Astrocyte (in vitro differentiated cells and primary cell): ENCODE measurements at regions not wholly inside any gene's neighbourhood (a gene's known extent, or its start where the extent isn't known, plus 50 kb on each side); places are given as distances from the start of the nearest gene placed in this dataset.

Source experiments
- DNase-seq: peaks from one replicate; pipeline ENCODE4 v3.0.0-alpha.2; 2010; ENCODE audit warnings: low read depth
- FAIRE-seq: peaks from 2 replicates; lab custom pipeline; 2011; peaks lifted over from hg19 to GRCh38; lab: Jason Lieb, UNC
- H2AFZ ChIP-seq: 2 replicates; pipeline ENCODE4 v1.6.0; 2012; ENCODE audit warnings: low read depth, low read length, inconsistent platforms
- H3K27ac ChIP-seq: 2 replicates; pipeline ENCODE4 v1.5.1; 2011; ENCODE audit warnings: low read depth, low read length, inconsistent platforms
- H3K27me3 ChIP-seq: 2 replicates; pipeline ENCODE4 v1.6.0; 2011; ENCODE audit warnings: low read length, inconsistent platforms; ENCODE audit not compliant: insufficient read depth
- H3K36me3 ChIP-seq: 2 replicates; pipeline ENCODE4 v1.5.1; 2011; ENCODE audit warnings: low read length, inconsistent platforms; ENCODE audit not compliant: insufficient read depth
- H3K4me1 ChIP-seq: 2 replicates; pipeline ENCODE4 v1.5.1; 2011; ENCODE audit warnings: low read length, inconsistent platforms; ENCODE audit not compliant: insufficient read depth
- H3K4me2 ChIP-seq: 2 replicates; pipeline ENCODE4 v1.6.0; 2012; ENCODE audit warnings: low read length, inconsistent platforms
- H3K4me3 ChIP-seq: 2 replicates; pipeline ENCODE4 v1.5.1; 2011; ENCODE audit warnings: low read depth, mild to moderate bottlenecking, low read length, inconsistent platforms; ENCODE audit not compliant: insufficient read depth
- H3K79me2 ChIP-seq: 2 replicates; pipeline ENCODE4 v1.6.0; 2012; ENCODE audit warnings: mild to moderate bottlenecking, low read length, inconsistent platforms; ENCODE audit not compliant: insufficient read depth
- H3K9ac ChIP-seq: 2 replicates; pipeline ENCODE4 v1.6.0; 2012; ENCODE audit warnings: mild to moderate bottlenecking, low read length, inconsistent platforms
- H3K9me3 ChIP-seq: 2 replicates; pipeline ENCODE4 v1.5.1; 2012; ENCODE audit warnings: low read depth, mild to moderate bottlenecking, low read length, inconsistent platforms; ENCODE audit not compliant: insufficient read depth
- H4K20me1 ChIP-seq: 2 replicates; pipeline ENCODE4 v1.6.0; 2012; ENCODE audit warnings: low read length, inconsistent platforms; ENCODE audit not compliant: insufficient read depth
- H3K27ac Mint-ChIP-seq: one replicate; pipeline ENCODE4 v1.8.0; 2021; ENCODE audit warnings: mild to moderate bottlenecking, mixed read lengths; ENCODE audit not compliant: unreplicated experiment
- H3K27me3 Mint-ChIP-seq: one replicate; pipeline ENCODE4 v1.8.0; 2021; ENCODE audit warnings: low read depth, mixed read lengths; ENCODE audit not compliant: unreplicated experiment
- H3K36me3 Mint-ChIP-seq: one replicate; pipeline ENCODE4 v1.8.0; 2021; ENCODE audit warnings: low read depth, mixed read lengths; ENCODE audit not compliant: unreplicated experiment
- H3K4me1 Mint-ChIP-seq: one replicate; pipeline ENCODE4 v1.8.0; 2021; ENCODE audit warnings: low read depth, mixed read lengths; ENCODE audit not compliant: unreplicated experiment
- H3K4me3 Mint-ChIP-seq: one replicate; pipeline ENCODE4 v1.8.0; 2021; ENCODE audit warnings: mild to moderate bottlenecking, moderate library complexity, mixed read lengths; ENCODE audit not compliant: unreplicated experiment
- H3K9me3 Mint-ChIP-seq: one replicate; pipeline ENCODE4 v1.8.0; 2021; ENCODE audit warnings: mild to moderate bottlenecking, mixed read lengths; ENCODE audit not compliant: unreplicated experiment
- EZH2 ChIP-seq: IDR thresholded peaks from 2 replicates; pipeline ENCODE4 v1.6.1; 2012; ENCODE audit warnings: mild to moderate bottlenecking, low read length, inconsistent platforms; ENCODE audit not compliant: insufficient read depth
- TF ChIP-seq, protein P1 (sequence below): IDR thresholded peaks from 2 replicates; pipeline ENCODE4 v1.5.1; 2011; ENCODE audit warnings: low read depth, mild to moderate bottlenecking, inconsistent platforms, low read length, moderate library complexity; ENCODE audit not compliant: insufficient read depth

DNA sequence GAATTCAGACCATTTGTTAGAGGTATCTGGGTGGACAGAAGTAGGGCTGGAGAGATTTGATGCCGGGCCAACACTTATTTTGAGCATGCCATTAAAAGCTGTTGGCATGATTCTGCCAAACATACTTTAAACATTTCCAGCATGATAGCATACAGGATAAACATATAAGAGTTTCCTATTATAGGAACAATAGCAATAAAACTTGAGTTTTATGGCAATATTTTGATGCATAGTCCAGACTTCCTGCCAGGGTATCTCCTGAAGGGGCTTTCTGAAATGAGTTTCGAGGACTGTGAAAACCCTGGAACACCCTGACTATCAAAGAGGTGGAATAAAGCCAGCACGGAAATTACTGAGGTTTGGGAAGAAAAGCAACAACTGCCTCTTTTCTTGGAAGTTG lies 1398.0 kb upstream of the NXPH2 start:
- Histone ChIP-seq H3K4me3 (no peak overlapping the region), H3K9ac (no peak overlapping the region), H2AFZ (no peak overlapping the region), H3K9me3 (no peaks in the 10 kb centered on the region), H3K4me2 (no peak overlapping the region), H3K4me1 (no peaks in the 10 kb centered on the region), H4K20me1 (no peaks in the 10 kb centered on the region), H3K27me3 (no peaks in the 10 kb centered on the region), H3K36me3 (no peaks in the 10 kb centered on the region), H3K79me2 (no peaks in the 10 kb centered on the region), H3K27ac (no peak overlapping the region)
- H3K4me1 Mint-ChIP-seq = no peaks in the 10 kb centered on the region
- no peak overlapping the region for H3K27ac Mint-ChIP-seq
- FAIRE-seq = no peak
- no peaks in the 10 kb centered on the region for H3K36me3 Mint-ChIP-seq
- H3K9me3 Mint-ChIP-seq = no peaks in the 10 kb centered on the region
- TF ChIP-seq, protein P1, sequence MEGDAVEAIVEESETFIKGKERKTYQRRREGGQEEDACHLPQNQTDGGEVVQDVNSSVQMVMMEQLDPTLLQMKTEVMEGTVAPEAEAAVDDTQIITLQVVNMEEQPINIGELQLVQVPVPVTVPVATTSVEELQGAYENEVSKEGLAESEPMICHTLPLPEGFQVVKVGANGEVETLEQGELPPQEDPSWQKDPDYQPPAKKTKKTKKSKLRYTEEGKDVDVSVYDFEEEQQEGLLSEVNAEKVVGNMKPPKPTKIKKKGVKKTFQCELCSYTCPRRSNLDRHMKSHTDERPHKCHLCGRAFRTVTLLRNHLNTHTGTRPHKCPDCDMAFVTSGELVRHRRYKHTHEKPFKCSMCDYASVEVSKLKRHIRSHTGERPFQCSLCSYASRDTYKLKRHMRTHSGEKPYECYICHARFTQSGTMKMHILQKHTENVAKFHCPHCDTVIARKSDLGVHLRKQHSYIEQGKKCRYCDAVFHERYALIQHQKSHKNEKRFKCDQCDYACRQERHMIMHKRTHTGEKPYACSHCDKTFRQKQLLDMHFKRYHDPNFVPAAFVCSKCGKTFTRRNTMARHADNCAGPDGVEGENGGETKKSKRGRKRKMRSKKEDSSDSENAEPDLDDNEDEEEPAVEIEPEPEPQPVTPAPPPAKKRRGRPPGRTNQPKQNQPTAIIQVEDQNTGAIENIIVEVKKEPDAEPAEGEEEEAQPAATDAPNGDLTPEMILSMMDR = no peak
- TF ChIP-seq EZH2 = no peak
- H3K27me3 Mint-ChIP-seq = no peaks in the 10 kb centered on the region
- DNase-seq = no peak
- H3K4me3 Mint-ChIP-seq = no peak overlapping the region

DNA sequence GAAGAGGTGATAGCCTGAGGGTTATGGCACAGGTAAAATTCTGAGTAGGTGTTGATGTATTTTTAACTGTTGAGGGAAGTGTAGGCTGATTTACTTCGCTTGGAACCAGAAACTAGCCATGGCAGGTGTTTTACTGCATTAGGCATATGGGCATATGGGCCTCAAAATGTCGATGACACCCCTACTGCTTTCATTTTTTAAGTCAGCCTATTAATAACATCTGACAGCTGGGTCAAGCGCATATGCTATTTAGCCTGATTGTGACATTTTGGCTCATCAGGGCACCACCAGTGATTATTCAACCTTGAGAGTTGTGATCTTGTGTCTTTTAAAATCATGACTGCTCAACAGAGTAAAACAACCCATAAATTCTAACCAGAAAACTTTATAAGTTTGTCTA lies 1396.9 kb upstream of the NXPH2 start:
- Mint-ChIP-seq H3K27me3 (no peaks in the 10 kb centered on the region), H3K4me3 (no peak overlapping the region), H3K9me3 (no peaks in the 10 kb centered on the region), H3K36me3 (no peaks in the 10 kb centered on the region), H3K4me1 (no peaks in the 10 kb centered on the region), H3K27ac (no peak overlapping the region)
- FAIRE-seq (no peak), DNase-seq (no peak)
- no peaks in the 10 kb centered on the region for H3K79me2 ChIP-seq
- no peak overlapping the region for H2AFZ ChIP-seq
- H3K4me1 ChIP-seq = no peaks in the 10 kb centered on the region
- H3K4me2 ChIP-seq = no peak overlapping the region
- no peaks in the 10 kb centered on the region for H3K36me3 ChIP-seq
- no peaks in the 10 kb centered on the region for H3K27me3 ChIP-seq
- no peak overlapping the region for H3K9ac ChIP-seq
- no peaks in the 10 kb centered on the region for H4K20me1 ChIP-seq
- H3K27ac ChIP-seq = no peak overlapping the region
- TF ChIP-seq, protein P1 = no peak
- TF ChIP-seq EZH2 = no peak
- H3K4me3 ChIP-seq = no peak overlapping the region
- no peaks in the 10 kb centered on the region for H3K9me3 ChIP-seq

DNA sequence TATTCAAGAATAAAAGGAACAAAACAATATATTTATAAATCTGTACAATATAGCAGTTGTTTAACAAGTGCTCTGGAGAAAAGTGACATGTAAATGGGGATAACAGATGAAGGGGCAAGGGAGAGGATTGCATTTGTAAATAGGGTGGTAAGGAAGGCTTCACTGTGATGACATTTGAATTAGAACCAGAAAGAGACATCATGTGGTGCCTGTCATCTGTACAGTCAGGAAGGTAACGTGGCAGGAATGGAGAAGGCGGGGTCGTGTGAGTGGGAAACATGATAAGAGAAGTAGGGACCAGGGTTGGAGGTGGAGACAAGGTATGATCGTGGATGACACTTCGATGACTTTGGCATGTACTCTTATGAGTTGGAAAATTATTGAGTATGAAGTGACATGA lies 1393.6 kb upstream of the NXPH2 start:
- H3K36me3 ChIP-seq = no peaks in the 10 kb centered on the region
- H3K27me3 Mint-ChIP-seq = no peaks in the 10 kb centered on the region
- H3K36me3 Mint-ChIP-seq = peaks cover 2% of the 10 kb centered on the region
- no peak overlapping the region for H3K9ac ChIP-seq
- DNase-seq (no peak), FAIRE-seq (no peak)
- TF ChIP-seq, protein P1 = no peak
- no peak for TF ChIP-seq EZH2
- H3K4me3 Mint-ChIP-seq = no peak overlapping the region
- no peaks in the 10 kb centered on the region for H3K27me3 ChIP-seq
- H3K4me3 ChIP-seq = no peak overlapping the region
- H3K4me1 Mint-ChIP-seq = no peaks in the 10 kb centered on the region
- H3K27ac Mint-ChIP-seq = no peak overlapping the region
- H3K4me2 ChIP-seq = no peak overlapping the region
- no peaks in the 10 kb centered on the region for H3K79me2 ChIP-seq
- no peak overlapping the region for H2AFZ ChIP-seq
- no peaks in the 10 kb centered on the region for H3K9me3 ChIP-seq
- no peaks in the 10 kb centered on the region for H3K4me1 ChIP-seq
- peaks cover 3% of the 10 kb centered on the region for H3K9me3 Mint-ChIP-seq
- no peak overlapping the region for H3K27ac ChIP-seq
- H4K20me1 ChIP-seq = no peaks in the 10 kb centered on the region
